GM19468 (cell line): ENCODE measurements at regions not wholly inside any gene's neighbourhood (a gene's known extent, or its start where the extent isn't known, plus 50 kb on each side); places are given as distances from the start of the nearest gene placed in this dataset.
"Not testable (repeated sequence)": the region's sequence is repeated elsewhere in the genome, so short reads cannot be mapped to it uniquely, and the experiment has no call there.

Source experiments
- ATAC-seq: cut with Tn5 transposase; IDR thresholded peaks from one replicate; pipeline ENCODE4 v1.9.1; 2021; ENCODE audit warnings: mild to moderate bottlenecking, moderate library complexity, moderate number of reproducible peaks; ENCODE audit not compliant: unreplicated experiment; ENCODE audit errors: extremely low read depth

GRCh38 chr4:134668237-134668636 lies 466.6 kb upstream of the PABPC4L start:
- no peak for ATAC-seq

- ATAC-seq = no peak
Measured at GRCh38 chr4:134666640-134667039, 465.1 kb upstream of the PABPC4L start.

GRCh38 chr4:134665429-134665828 lies 463.8 kb upstream of the PABPC4L start:
- no peak for ATAC-seq

GRCh38 chr4:134663742-134664141 lies 462.2 kb upstream of the PABPC4L start:
- no peak for ATAC-seq

GRCh38 chr4:134650461-134650860 lies 448.9 kb upstream of the PABPC4L start:
- ATAC-seq = no peak

- no peak for ATAC-seq
Measured at GRCh38 chr4:134645778-134646177, 444.2 kb upstream of the PABPC4L start.

GRCh38 chr4:134636338-134637051 lies 434.9 kb upstream of the PABPC4L start:
- no peak for ATAC-seq

- no peak for ATAC-seq
Measured at GRCh38 chr4:134634301-134634700, 432.7 kb upstream of the PABPC4L start.

GRCh38 chr4:134632056-134632455 lies 430.5 kb upstream of the PABPC4L start:
- ATAC-seq = no peak

- ATAC-seq = no peak
Measured at GRCh38 chr4:134628066-134628465, 426.5 kb upstream of the PABPC4L start.

- ATAC-seq = no peak
Measured at GRCh38 chr4:134627366-134627765, 425.8 kb upstream of the PABPC4L start.

- no peak for ATAC-seq
Measured at GRCh38 chr4:134624365-134624764, 422.8 kb upstream of the PABPC4L start.

GRCh38 chr4:134622626-134623575 lies 421.3 kb upstream of the PABPC4L start:
- not testable (repeated sequence) for ATAC-seq

GRCh38 chr4:134622199-134622598 lies 420.6 kb upstream of the PABPC4L start:
- ATAC-seq = no peak

GRCh38 chr4:134621715-134622114 lies 420.1 kb upstream of the PABPC4L start:
- ATAC-seq = not testable (repeated sequence)

- no peak for ATAC-seq
Measured at GRCh38 chr4:134610956-134611355, 409.4 kb upstream of the PABPC4L start.

GRCh38 chr4:134610172-134610571 lies 408.6 kb upstream of the PABPC4L start:
- no peak for ATAC-seq

- no peak for ATAC-seq
Measured at GRCh38 chr4:134601706-134602105, 400.1 kb upstream of the PABPC4L start.

GRCh38 chr4:134591326-134591725 lies 389.7 kb upstream of the PABPC4L start:
- ATAC-seq = no peak

GRCh38 chr4:134585972-134586371 lies 384.4 kb upstream of the PABPC4L start:
- ATAC-seq = no peak

GRCh38 chr4:134567461-134567860 lies 365.9 kb upstream of the PABPC4L start:
- no peak for ATAC-seq
